ENCODE measurements at regions not wholly inside any gene's neighbourhood (a gene's known extent, or its start where the extent isn't known, plus 50 kb on each side); places are given as distances from the start of the nearest gene placed in this dataset.
"Not testable (repeated sequence)": the region's sequence is repeated elsewhere in the genome, so short reads cannot be mapped to it uniquely, and the experiment has no call there.

DNA sequence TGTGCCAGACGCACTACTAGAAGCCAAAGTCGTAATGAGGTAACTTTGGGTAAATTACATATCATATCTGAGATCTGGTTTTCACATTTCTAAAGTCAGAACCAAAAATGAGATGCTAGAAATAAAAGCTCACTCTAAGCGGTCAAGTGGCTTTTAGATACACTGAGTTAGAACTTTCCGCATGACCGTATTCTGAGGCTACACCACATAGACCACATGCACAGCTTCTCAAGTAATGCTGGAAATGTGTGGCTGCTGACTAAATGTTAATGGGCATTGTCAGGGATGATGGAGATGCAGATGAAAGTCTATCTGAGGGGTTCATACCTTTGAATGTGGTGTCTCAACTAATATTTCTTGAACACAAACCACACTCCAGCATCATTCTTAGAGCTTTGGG lies 316.8 kb downstream of the ANAPC1 start:
- H3K27me3 Mint-ChIP-seq; H3K9me3 Mint-ChIP-seq; H3K4me3 Mint-ChIP-seq; H3K27ac Mint-ChIP-seq; H3K36me3 Mint-ChIP-seq (ENCODE audit: low read depth): not testable (repeated sequence)
- H3K4me1 Mint-ChIP-seq (ENCODE audit: low read depth) = peaks cover 11% of the 10 kb centered on the region

DNA sequence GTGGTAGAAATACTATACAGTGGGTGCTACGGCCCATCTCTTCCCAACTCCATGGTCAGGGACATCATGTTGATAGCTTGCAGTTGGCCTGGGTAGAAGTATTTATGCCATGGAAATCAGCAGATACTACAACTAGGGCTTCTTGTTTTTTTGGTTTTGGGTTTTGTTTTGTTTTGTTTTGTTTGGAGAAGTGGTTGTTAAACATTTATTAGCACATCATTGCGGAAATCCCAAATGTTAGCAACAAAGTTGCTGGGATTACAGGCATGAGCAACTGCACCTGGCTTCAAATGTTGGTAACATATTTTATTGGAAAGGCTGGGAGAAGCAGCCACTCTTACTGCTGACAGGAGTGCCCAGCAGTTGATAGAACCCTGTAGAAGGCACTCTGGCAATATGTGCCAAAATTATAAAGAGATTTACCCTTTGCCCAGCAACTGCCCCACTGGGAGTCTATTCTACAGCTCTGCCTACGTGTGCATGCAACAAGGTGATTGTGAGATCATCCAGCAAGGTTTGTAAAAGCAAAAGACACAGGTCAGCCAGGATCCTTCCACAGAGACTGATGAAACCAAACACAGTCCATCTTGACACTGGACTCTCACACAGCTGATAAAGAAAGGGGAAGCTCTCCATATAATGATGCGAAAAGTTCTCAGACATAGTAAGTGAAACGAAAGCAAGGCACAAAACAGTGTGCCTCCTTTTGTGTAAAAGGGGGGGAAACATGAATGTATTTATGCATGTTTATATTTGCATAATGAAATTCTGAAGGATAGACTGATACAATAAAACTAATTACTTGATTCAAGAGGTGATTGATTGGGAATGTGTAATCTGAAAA lies 314.4 kb downstream of the ANAPC1 start:
- H3K4me3 Mint-ChIP-seq; H3K27me3 Mint-ChIP-seq; H3K9me3 Mint-ChIP-seq; H3K36me3 Mint-ChIP-seq (ENCODE audit: low read depth); H3K27ac Mint-ChIP-seq: not testable (repeated sequence)
- H3K4me1 Mint-ChIP-seq (ENCODE audit: low read depth) = peaks cover 11% of the 10 kb centered on the region

DNA sequence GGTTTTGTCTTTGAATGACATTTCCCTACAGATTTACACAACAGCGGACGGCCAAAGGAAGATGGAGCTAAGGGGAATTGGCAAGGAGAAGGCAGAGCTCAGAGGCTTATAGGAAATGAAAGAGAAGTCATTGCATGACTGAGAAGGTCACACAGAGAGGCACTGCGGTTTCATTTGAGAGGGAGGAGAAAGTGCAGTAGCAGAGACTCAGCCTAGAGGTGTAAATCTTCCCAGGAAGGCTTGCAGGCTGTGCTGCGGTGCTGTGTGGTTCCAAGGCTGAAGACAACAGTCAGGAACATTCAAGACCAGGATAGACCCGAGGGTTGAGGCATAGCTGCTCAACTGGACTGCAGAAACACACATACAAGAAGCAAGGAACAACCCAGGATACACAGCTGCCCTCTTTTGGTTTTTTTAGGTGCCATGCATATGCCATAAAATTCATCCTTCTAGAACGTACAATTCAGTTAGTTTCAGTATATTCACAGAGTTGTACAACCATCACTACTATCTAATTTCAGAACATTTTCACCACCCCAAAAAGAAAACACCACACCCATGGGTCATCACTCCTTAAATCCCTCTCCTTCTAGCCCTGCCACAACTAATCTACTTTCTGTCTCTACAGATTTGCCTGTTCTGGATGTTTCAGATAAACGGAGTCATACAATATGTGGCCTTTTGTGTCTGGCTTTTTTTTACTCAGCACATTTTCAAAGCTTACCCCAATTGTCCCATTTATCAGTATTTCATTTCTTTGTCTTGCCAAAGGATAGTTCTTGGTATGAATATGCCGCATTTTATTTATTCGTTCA lies 313.5 kb downstream of the ANAPC1 start:
- H3K27me3 Mint-ChIP-seq; H3K9me3 Mint-ChIP-seq; H3K27ac Mint-ChIP-seq; H3K36me3 Mint-ChIP-seq (ENCODE audit: low read depth); H3K4me3 Mint-ChIP-seq: not testable (repeated sequence)
- peaks cover 11% of the 10 kb centered on the region for H3K4me1 Mint-ChIP-seq (ENCODE audit: low read depth)

DNA sequence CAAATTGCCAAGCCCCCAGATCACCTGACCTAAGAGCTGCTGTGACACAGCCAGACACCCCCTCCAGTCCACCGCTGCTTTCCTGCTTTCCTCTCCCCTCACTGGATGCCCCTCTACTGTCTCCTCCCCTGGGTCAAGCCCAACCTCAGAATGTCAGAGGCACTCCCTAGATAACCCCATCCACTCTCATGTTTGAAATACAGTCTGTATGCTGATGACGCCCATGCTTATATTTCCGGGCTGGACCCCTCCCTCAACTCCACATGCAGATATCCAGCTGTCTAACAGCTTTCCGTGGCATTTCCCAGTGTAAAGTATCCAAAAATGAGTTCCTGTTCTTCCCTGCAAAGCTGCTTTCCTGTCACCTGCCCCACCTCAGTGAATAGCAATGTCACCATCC lies 309.2 kb downstream of the ANAPC1 start:
- not testable (repeated sequence) for H3K36me3 Mint-ChIP-seq (ENCODE audit: low read depth); H3K9me3 Mint-ChIP-seq; H3K27me3 Mint-ChIP-seq; H3K4me3 Mint-ChIP-seq; H3K27ac Mint-ChIP-seq
- peaks cover 11% of the 10 kb centered on the region for H3K4me1 Mint-ChIP-seq (ENCODE audit: low read depth)

DNA sequence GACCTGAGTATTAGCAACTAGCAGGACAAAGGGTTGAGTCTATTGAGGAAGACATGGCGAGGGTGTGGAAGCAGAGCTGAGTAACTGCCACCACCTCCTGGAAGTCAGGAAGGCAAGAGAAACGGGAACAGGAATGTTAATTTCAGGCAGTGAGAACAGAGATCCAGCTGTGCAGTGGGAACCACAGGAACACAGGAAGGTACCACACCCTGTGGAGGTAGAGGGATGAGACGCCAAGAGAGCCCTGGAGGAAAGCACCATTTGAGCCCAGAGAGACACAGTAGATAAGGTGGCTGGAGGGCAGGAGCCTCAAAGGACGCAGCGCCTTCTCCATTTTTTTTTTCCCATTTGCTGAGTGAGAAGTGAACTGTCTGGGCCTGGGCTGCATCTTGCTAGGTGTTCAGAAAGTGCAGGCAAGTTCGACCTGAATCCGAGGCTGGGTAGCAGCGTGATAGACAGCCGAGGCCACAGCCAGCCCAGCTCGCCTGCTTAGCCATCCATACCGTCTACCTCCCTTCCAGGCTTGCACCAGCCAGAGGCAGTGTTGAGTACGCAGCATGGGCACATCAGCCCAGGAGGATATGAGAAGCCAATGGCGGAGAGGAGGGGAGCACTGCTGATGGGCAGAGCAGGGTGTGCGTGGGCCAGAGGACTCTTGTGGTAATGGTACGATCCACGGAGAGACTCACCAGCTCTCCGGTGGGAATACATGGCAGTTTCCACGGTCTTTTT lies 306.7 kb downstream of the ANAPC1 start:
- H3K36me3 Mint-ChIP-seq (ENCODE audit: low read depth); H3K4me1 Mint-ChIP-seq (ENCODE audit: low read depth); H3K4me3 Mint-ChIP-seq; H3K27me3 Mint-ChIP-seq; H3K9me3 Mint-ChIP-seq; H3K27ac Mint-ChIP-seq: not testable (repeated sequence)

DNA sequence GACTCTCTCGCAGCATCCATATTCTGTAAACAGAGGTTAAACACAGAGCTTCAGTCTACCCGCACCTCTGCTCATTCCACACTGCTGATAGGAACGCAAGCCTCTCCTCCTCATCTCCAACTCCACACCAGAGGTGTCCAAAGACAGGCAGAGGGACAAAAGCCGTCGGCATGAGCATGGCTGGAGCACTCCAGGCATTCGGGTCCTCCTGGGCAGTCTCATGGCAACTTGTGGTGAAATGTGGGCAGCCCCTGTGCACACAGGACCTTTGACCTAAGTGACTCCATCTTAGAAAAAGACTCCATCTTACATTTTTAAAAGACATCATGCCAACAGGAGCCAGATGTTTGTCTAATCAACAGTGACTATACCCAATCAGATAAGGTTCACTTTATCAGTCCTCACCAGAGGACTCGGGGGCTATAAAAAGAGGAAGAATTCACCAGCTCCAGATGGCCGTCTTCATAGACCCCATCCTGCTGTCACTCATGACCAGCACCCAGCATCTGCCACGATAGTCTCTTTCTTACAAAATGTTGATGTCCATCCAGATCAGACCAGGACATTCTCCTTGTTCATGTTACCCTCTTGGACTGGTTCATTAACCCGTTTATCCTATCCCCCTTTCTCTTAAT lies 304.4 kb downstream of the ANAPC1 start:
- H3K4me3 Mint-ChIP-seq, H3K9me3 Mint-ChIP-seq: not testable (repeated sequence)

DNA sequence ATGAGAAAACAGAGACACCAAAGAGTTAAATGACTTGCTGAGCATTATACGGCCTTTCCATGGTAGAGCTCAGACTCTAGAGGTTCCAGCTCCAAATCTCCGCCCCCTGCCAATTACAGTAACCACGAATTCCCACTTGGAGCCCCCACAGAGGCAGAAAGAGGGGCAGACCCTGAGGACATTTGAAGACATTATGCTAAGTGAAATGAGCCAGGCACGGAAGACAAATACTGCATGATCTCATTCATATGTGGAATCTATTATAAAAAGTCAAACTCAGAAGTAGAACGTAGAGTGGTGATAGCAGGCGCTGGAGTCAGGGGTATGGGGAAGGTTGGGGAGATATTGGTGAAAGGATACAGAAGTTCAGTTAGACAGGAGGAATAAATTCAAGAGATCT lies 303.4 kb downstream of the ANAPC1 start:
- H3K9me3 Mint-ChIP-seq; H3K4me3 Mint-ChIP-seq; H3K36me3 Mint-ChIP-seq (ENCODE audit: low read depth); H3K27me3 Mint-ChIP-seq; H3K4me1 Mint-ChIP-seq (ENCODE audit: low read depth); H3K27ac Mint-ChIP-seq: not testable (repeated sequence)

More for the DNA sequence above, 304.4 kb downstream of the ANAPC1 start:
- not testable (repeated sequence) for H3K4me1 Mint-ChIP-seq (ENCODE audit: low read depth); H3K27ac Mint-ChIP-seq; H3K36me3 Mint-ChIP-seq (ENCODE audit: low read depth); H3K27me3 Mint-ChIP-seq

DNA sequence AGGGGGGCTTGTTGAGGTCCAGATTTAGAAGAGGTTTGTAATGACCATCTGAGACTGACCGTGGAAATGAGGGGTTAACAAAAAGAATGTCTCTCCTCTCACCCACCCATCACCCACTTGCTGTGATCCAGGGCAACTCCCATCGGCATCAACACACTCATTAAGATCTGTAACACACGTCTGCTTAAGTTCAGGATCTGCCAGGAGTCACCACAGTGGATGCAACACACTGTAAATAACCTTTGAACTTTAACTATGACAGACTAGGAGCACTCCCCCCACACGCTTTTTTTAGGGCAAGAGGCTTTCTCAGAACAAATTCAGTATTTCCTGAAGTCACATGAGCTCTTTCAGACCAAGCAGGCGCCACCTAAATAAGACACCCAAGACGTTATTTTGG lies 301.9 kb downstream of the ANAPC1 start:
- H3K27ac Mint-ChIP-seq = not testable (repeated sequence)

DNA sequence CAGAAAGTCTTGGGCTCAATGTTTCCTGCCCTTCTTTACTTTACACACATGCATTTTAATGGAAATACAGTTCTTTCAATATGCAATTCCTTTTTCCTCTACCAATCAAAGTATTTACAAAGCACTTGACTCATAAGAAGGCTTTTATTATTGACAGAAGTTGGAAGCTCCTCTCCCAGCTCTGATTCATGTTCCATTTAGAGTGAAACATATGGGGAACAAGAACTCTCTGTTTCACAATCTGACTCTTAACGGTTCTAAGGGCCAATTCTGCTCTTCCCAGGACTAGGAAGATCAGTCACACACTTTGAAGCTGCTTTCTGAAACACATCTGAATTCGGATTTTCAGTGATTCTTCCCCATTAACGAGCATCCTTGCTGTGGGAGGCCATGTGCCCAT lies 300.5 kb downstream of the ANAPC1 start:
- H3K36me3 Mint-ChIP-seq (ENCODE audit: low read depth); H3K27ac Mint-ChIP-seq; H3K27me3 Mint-ChIP-seq; H3K4me1 Mint-ChIP-seq (ENCODE audit: low read depth); H3K4me3 Mint-ChIP-seq; H3K9me3 Mint-ChIP-seq: not testable (repeated sequence)

More for the DNA sequence above, 301.9 kb downstream of the ANAPC1 start:
- not testable (repeated sequence) for H3K9me3 Mint-ChIP-seq; H3K36me3 Mint-ChIP-seq (ENCODE audit: low read depth); H3K4me3 Mint-ChIP-seq; H3K4me1 Mint-ChIP-seq (ENCODE audit: low read depth); H3K27me3 Mint-ChIP-seq

DNA sequence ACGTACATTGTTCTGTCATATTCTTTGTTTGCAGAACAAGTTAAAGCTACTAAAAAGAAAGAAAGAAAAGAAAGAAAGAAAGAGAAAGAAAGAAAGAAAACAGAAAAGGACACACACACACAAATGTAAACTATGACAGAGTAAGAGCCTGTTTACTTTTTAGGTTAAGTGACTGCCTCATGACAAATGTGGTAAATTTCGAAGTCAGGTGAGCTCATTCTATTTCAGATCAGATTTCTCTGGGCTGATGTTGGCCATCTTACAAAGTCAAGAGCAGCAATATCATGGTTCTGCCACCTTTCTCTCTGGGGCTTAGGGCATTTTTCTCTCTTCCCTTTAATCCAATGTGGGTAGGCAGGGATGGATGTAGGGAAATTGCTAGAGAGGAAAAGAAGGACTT lies 299.5 kb downstream of the ANAPC1 start:
- not testable (repeated sequence) for H3K9me3 Mint-ChIP-seq; H3K4me3 Mint-ChIP-seq; H3K27ac Mint-ChIP-seq; H3K4me1 Mint-ChIP-seq (ENCODE audit: low read depth); H3K36me3 Mint-ChIP-seq (ENCODE audit: low read depth); H3K27me3 Mint-ChIP-seq

DNA sequence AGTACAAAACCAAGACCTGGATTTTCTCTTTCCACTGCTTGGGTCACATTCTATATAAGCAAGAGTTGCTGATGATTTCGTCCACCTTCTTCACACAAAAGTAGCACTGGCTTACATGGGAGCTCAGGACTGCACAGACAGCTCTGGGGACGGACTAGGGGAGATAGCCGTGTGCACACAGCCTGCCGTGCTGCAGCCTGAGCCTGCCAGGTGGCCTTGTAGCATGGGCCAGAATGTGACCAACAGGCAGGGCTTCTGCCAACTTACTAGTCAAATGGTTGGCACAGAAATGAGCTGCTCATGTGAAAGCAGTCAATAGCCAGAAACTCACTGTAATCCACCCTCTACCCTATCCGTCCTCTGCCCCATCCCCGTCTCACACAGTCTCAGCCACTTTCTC lies 299.0 kb downstream of the ANAPC1 start:
- not testable (repeated sequence) for H3K9me3 Mint-ChIP-seq; H3K4me3 Mint-ChIP-seq; H3K36me3 Mint-ChIP-seq (ENCODE audit: low read depth); H3K27me3 Mint-ChIP-seq; H3K27ac Mint-ChIP-seq; H3K4me1 Mint-ChIP-seq (ENCODE audit: low read depth)

DNA sequence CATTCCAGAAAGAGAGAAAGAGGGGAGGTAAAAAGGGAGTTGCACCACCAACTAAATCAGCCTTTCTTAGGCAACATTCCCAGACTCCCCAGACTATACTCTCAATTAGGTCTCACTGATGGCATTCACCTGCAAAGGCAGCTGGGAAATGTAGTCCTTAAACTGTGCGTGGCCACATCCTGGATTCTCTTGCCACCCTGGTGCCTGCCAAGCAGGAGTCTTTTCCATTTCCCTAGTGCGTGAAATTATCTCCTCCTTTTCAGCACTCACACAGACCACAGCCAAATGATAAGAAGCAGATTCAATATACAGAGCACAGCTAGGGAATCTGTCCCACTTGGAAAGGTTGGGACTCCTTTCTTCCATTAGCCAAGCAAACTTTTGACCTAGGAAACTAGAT lies 298.0 kb downstream of the ANAPC1 start:
- H3K27ac Mint-ChIP-seq; H3K4me3 Mint-ChIP-seq; H3K36me3 Mint-ChIP-seq (ENCODE audit: low read depth); H3K9me3 Mint-ChIP-seq; H3K4me1 Mint-ChIP-seq (ENCODE audit: low read depth); H3K27me3 Mint-ChIP-seq: not testable (repeated sequence)

DNA sequence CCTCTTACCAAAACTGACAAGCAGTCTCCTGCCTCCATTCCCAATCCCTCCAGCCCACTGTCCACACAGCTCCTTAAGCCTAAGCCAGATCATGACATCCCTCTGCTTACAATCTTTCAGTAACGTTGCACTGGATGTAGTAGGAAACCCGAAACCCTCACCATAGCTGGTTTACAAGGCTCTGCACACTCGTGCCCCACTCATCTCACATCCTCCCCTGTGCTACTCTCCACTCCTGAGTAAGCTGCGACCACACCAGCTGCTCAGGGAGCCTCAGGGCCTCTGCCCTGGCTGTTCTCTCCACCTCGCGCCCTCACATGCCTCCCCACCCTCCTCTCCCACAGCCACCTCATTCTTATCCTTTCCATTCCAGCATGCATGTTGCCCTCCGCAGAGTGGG lies 288.9 kb downstream of the ANAPC1 start:
- H3K4me3 Mint-ChIP-seq; H3K9me3 Mint-ChIP-seq; H3K4me1 Mint-ChIP-seq (ENCODE audit: low read depth); H3K27me3 Mint-ChIP-seq; H3K27ac Mint-ChIP-seq; H3K36me3 Mint-ChIP-seq (ENCODE audit: low read depth): not testable (repeated sequence)

DNA sequence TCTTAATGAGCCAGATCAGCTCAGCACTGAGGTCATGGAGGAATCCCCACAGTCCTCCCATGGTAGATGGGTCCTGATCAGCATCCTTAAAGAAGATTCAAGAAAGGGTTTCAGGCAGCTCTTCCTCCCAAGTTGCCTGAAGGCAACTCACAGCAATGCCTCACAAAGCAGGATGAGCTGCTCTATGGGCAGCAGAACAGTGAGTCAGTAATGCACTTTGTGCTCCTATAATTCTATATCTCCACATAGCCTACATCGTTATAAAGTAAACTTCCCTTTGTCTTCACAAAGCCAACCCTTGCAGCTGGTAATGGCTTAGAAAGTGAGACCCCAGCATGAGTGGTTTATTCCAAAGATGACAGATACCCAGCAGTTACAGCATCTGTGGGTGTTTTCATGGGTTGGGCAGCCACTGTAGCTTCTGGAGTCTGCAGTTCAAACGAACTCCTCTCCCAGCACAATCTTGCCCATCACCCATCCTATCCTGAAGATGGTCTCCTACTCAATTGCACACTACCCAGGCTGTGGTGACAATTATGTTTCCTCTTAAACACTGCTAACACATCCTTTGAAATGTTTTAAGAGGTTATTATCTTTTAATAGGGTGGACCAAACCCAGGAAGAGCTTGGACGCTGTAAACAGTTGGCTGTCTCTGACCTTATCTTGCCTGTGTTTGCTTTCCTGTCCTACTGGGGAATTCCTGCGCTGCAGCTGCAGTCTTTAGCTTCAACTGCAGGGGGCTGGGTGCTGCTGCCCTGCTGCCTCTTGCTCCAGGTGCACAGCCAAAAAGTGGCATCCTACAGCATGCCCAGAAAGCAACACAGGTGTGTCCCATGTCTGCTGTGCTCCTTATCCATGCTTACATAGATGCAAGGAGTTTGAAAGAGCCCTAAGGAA lies 286.9 kb downstream of the ANAPC1 start:
- H3K27me3 Mint-ChIP-seq = not testable (repeated sequence)

More for the DNA sequence above, 286.9 kb downstream of the ANAPC1 start:
- H3K4me3 Mint-ChIP-seq; H3K36me3 Mint-ChIP-seq (ENCODE audit: low read depth); H3K9me3 Mint-ChIP-seq; H3K27ac Mint-ChIP-seq; H3K4me1 Mint-ChIP-seq (ENCODE audit: low read depth): not testable (repeated sequence)
